OCI-LY1 (cell line): ENCODE measurements at regions not wholly inside any gene's neighbourhood (a gene's known extent, or its start where the extent isn't known, plus 50 kb on each side); places are given as distances from the start of the nearest gene placed in this dataset.
"Not testable (repeated sequence)": the region's sequence is repeated elsewhere in the genome, so short reads cannot be mapped to it uniquely, and the experiment has no call there.

Experiments used
- EZH2 ChIP-seq: fragments of 200-600 bp; sonication (generic), shearing (Covaris generic); IDR thresholded peaks from 2 replicates; pipeline ENCODE4 v1.8.0; 2017; ENCODE audit warnings: borderline replicate concordance, mixed run types, mild to moderate bottlenecking, antibody characterized with exemption, low read length, moderate library complexity, mixed read lengths
- TF ChIP-seq, protein P1 (sequence below): fragments of 200-600 bp; sonication (generic), shearing (Covaris generic); IDR thresholded peaks from 2 replicates; pipeline ENCODE4 v1.5.1; 2017; ENCODE audit warnings: mild to moderate bottlenecking, antibody characterized with exemption, low read length, moderate library complexity, mixed read lengths

DNA sequence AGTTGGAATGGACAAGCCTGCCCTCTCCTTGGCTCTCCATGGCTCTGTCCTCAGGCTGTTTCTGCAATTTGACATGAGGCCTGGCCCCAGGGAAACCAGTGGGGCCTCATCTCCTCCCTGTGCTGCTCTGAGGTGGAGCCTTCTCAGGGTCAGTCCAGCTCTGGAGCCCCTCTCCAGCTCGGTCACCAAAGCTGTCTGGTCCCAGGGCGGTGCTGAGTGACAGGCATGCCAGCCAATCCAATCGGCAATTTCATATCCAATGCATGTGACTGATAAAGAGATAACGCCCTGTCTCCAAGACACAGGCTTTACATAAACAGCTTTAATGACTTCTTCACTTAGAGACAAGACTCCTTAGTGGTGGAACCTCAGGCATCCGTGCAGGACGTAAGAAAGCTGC is 1379.2 kb downstream of the CDH12 start:
- TF ChIP-seq EZH2 = not testable (repeated sequence)
- TF ChIP-seq, protein P1, sequence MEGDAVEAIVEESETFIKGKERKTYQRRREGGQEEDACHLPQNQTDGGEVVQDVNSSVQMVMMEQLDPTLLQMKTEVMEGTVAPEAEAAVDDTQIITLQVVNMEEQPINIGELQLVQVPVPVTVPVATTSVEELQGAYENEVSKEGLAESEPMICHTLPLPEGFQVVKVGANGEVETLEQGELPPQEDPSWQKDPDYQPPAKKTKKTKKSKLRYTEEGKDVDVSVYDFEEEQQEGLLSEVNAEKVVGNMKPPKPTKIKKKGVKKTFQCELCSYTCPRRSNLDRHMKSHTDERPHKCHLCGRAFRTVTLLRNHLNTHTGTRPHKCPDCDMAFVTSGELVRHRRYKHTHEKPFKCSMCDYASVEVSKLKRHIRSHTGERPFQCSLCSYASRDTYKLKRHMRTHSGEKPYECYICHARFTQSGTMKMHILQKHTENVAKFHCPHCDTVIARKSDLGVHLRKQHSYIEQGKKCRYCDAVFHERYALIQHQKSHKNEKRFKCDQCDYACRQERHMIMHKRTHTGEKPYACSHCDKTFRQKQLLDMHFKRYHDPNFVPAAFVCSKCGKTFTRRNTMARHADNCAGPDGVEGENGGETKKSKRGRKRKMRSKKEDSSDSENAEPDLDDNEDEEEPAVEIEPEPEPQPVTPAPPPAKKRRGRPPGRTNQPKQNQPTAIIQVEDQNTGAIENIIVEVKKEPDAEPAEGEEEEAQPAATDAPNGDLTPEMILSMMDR = not testable (repeated sequence)
